ENCODE measurements at regions not wholly inside any gene's neighbourhood (a gene's known extent, or its start where the extent isn't known, plus 50 kb on each side); places are given as distances from the start of the nearest gene placed in this dataset.

- TF ChIP-seq EZH2 (IDR thresholded peaks at IDR 0.05; ENCODE audit: borderline replicate concordance) (no peak), CTCF (IDR thresholded peaks at IDR 0.05; ENCODE audit: poor library complexity) (no peak), EZH2phosphoT487 (IDR thresholded peaks at IDR 0.05; ENCODE audit: low read depth, severe bottlenecking, unreplicated experiment) (no peak)
- no peak overlapping the region for H3K4me2 ChIP-seq
- 62% methylated on average over 2 of the region's 2 CpGs for WGBS (ENCODE audit: low lambda C conversion rate, missing lambda C conversion rate)
Observed at GRCh38 chrX:44770121-44770520, 73.7 kb upstream of the DUSP21 start.

GRCh38 chrX:44767308-44767707, 76.5 kb upstream of the DUSP21 start:
- no peak overlapping the region for H2AFZ ChIP-seq
- no peak for DNase-seq (ENCODE audit: low spot score)
- no peaks in the 10 kb centered on the region for H3K4me1 ChIP-seq (ENCODE audit: insufficient read depth)
- no peaks in the 10 kb centered on the region for H3K9me2 ChIP-seq (replicated peaks; ENCODE audit: insufficient read depth)
- H3K4me3 ChIP-seq: no peak overlapping the region
- H3K4me2 ChIP-seq: no peak overlapping the region
- H3K27ac ChIP-seq: no peak overlapping the region
- no peaks in the 10 kb centered on the region for H4K20me1 ChIP-seq (ENCODE audit: insufficient read depth, poor library complexity, severe bottlenecking)
- H3K9me3 ChIP-seq (ENCODE audit: low read depth): no peaks in the 10 kb centered on the region
- WGBS (ENCODE audit: low lambda C conversion rate, missing lambda C conversion rate): 89% methylated on average over 5 of the region's 5 CpGs
- H3K36me3 ChIP-seq (replicated peaks; ENCODE audit: insufficient read depth, low read depth): no peaks in the 10 kb centered on the region
- no peaks in the 10 kb centered on the region for H3K27me3 ChIP-seq
- TF ChIP-seq EZH2phosphoT487 (IDR thresholded peaks at IDR 0.05; ENCODE audit: low read depth, severe bottlenecking, unreplicated experiment) (no peak), EZH2 (IDR thresholded peaks at IDR 0.05; ENCODE audit: borderline replicate concordance) (no peak), CTCF (IDR thresholded peaks at IDR 0.05; ENCODE audit: poor library complexity) (no peak)
- no peaks in the 10 kb centered on the region for H3K79me2 ChIP-seq

More at GRCh38 chrX:44770121-44770520, 73.7 kb upstream of the DUSP21 start:
- Histone ChIP-seq H2AFZ (no peak overlapping the region), H3K9me3 (ENCODE audit: low read depth) (no peaks in the 10 kb centered on the region), H3K36me3 (replicated peaks; ENCODE audit: insufficient read depth, low read depth) (no peaks in the 10 kb centered on the region), H3K79me2 (no peaks in the 10 kb centered on the region), H3K27ac (no peak overlapping the region), H3K9me2 (replicated peaks; ENCODE audit: insufficient read depth) (no peaks in the 10 kb centered on the region), H3K27me3 (no peaks in the 10 kb centered on the region), H3K4me3 (no peak overlapping the region), H4K20me1 (ENCODE audit: insufficient read depth, poor library complexity, severe bottlenecking) (no peaks in the 10 kb centered on the region), H3K4me1 (ENCODE audit: insufficient read depth) (no peaks in the 10 kb centered on the region)
- DNase-seq (ENCODE audit: low spot score): no peak

GRCh38 chrX:44765556-44765955, 78.3 kb upstream of the DUSP21 start:
- no peaks in the 10 kb centered on the region for H3K79me2 ChIP-seq
- no peaks in the 10 kb centered on the region for H4K20me1 ChIP-seq (ENCODE audit: insufficient read depth, poor library complexity, severe bottlenecking)
- H3K9me3 ChIP-seq (ENCODE audit: low read depth): no peaks in the 10 kb centered on the region
- no peak overlapping the region for H3K4me2 ChIP-seq
- H3K27ac ChIP-seq: no peak overlapping the region
- H3K27me3 ChIP-seq: no peaks in the 10 kb centered on the region
- TF ChIP-seq EZH2phosphoT487 (IDR thresholded peaks at IDR 0.05; ENCODE audit: low read depth, severe bottlenecking, unreplicated experiment): no peak
- TF ChIP-seq CTCF (IDR thresholded peaks at IDR 0.05; ENCODE audit: poor library complexity): no peak
- TF ChIP-seq EZH2 (IDR thresholded peaks at IDR 0.05; ENCODE audit: borderline replicate concordance): no peak
- no peaks in the 10 kb centered on the region for H3K36me3 ChIP-seq (replicated peaks; ENCODE audit: insufficient read depth, low read depth)
- WGBS (ENCODE audit: low lambda C conversion rate, missing lambda C conversion rate): 75% methylated on average over 2 of the region's 2 CpGs
- no peak overlapping the region for H2AFZ ChIP-seq
- H3K4me1 ChIP-seq (ENCODE audit: insufficient read depth): no peaks in the 10 kb centered on the region
- DNase-seq (ENCODE audit: low spot score): no peak
- no peaks in the 10 kb centered on the region for H3K9me2 ChIP-seq (replicated peaks; ENCODE audit: insufficient read depth)
- no peak overlapping the region for H3K4me3 ChIP-seq

- H3K9me3 ChIP-seq (ENCODE audit: low read depth): no peaks in the 10 kb centered on the region
- no peaks in the 10 kb centered on the region for H3K9me2 ChIP-seq (replicated peaks; ENCODE audit: insufficient read depth)
- 31% methylated on average over 2 of the region's 2 CpGs for WGBS (ENCODE audit: low lambda C conversion rate, missing lambda C conversion rate)
- H3K27me3 ChIP-seq: no peaks in the 10 kb centered on the region
- H2AFZ ChIP-seq: no peak overlapping the region
- H3K4me2 ChIP-seq: no peak overlapping the region
- no peaks in the 10 kb centered on the region for H3K4me1 ChIP-seq (ENCODE audit: insufficient read depth)
- TF ChIP-seq EZH2 (IDR thresholded peaks at IDR 0.05; ENCODE audit: borderline replicate concordance): no peak
- no peak for DNase-seq (ENCODE audit: low spot score)
- H3K27ac ChIP-seq: no peak overlapping the region
- no peaks in the 10 kb centered on the region for H3K36me3 ChIP-seq (replicated peaks; ENCODE audit: insufficient read depth, low read depth)
- H3K4me3 ChIP-seq: no peak overlapping the region
- H3K79me2 ChIP-seq: no peaks in the 10 kb centered on the region
- H4K20me1 ChIP-seq (ENCODE audit: insufficient read depth, poor library complexity, severe bottlenecking): no peaks in the 10 kb centered on the region
Observed at GRCh38 chrX:44747969-44748368, 95.9 kb upstream of the DUSP21 start.

All from hepatocyte (in vitro differentiated cells).